K562 (cell line): ENCODE measurements at regions not wholly inside any gene's neighbourhood (a gene's known extent, or its start where the extent isn't known, plus 50 kb on each side); places are given as distances from the start of the nearest gene placed in this dataset.

Experiments
- ATAC-seq: fragments of 200-7000 bp; cut with Tn5 transposase; 3 replicates; pipeline ENCODE4 v1.9.1; 2020; ENCODE audit warnings: moderate library complexity
- BruUV-seq: library from RNA; stranded (reverse); fragments of 400-500 nt; replicated peaks from 2 replicates; lab custom pipeline; 2021; lab: Mats Ljungman, UMichigan
- CTCF ChIA-PET: fragments of 300-600 bp; formaldehyde crosslinking; extraction: SDS; loops from one replicate; lab custom pipeline; 2021; ENCODE audit warnings: low intra/inter-chr PET ratio; lab: Yijun Ruan, JAX
- POLR2A ChIA-PET: fragments of 300-600, 350-650 bp; sonication (Branson Sonifier 250); formaldehyde crosslinking; extraction: SDS; loops from one replicate; lab custom pipeline; 2021; ENCODE audit warnings: antibody characterized with exemption, inconsistent platforms; lab: Yijun Ruan, JAX
- DNase-seq, 4 experiments: peaks; one replicate each; pipeline versions ENCODE4 v3.0.0 to v3.0.0-alpha.2; 2011 to 2018; ENCODE audit warnings: low spot score in 3 of 4, mixed read lengths in 3 of 4; ENCODE audit errors: extremely low read depth in 1 of 4
- FAIRE-seq: peaks from 2 replicates; lab custom pipeline; 2011; peaks lifted over from hg19 to GRCh38; lab: Jason Lieb, UNC
- H2AFZ ChIP-seq: 2 replicates; pipeline ENCODE4 v1.6.0; 2011; ENCODE audit warnings: low read depth, low read length, control low read depth, inconsistent platforms
- H3K27ac ChIP-seq: fragments of 200-600 bp; 3 replicates; pipeline ENCODE4 v1.8.0; 2011; ENCODE audit warnings: low read depth, mild to moderate bottlenecking, control low read depth, inconsistent platforms, low read length, moderate library complexity, mixed read lengths; ENCODE audit errors: extremely low read depth
- H3K27me3 ChIP-seq, 2 experiments: fragments of 300-600 bp in 1 of 2; 2 replicates in 1 of 2; 3 replicates in 1 of 2; pipeline versions ENCODE4 v1.6.0 to v1.8.0; 2011; ENCODE audit warnings: inconsistent platforms in 2 of 2, low read length in 2 of 2, mild to moderate bottlenecking in 1 of 2, mixed read lengths in 1 of 2, moderate library complexity in 1 of 2; ENCODE audit not compliant: control insufficient read depth in 2 of 2, insufficient read depth in 2 of 2
- H3K36me3 ChIP-seq: fragments of 300-600 bp; 3 replicates; pipeline ENCODE4 v1.8.0; 2011; ENCODE audit warnings: mild to moderate bottlenecking, low read length, inconsistent platforms; ENCODE audit not compliant: control insufficient read depth, insufficient read depth
- H3K4me1 ChIP-seq, 2 experiments: fragments of 200-600 bp in 1 of 2; replicated peaks in 1 of 2; 2 replicates in 1 of 2; 3 replicates in 1 of 2; pipeline versions ENCODE4 v1.5.1 to v1.8.0; 2011; ENCODE audit warnings: inconsistent platforms in 2 of 2, low read length in 2 of 2, mild to moderate bottlenecking in 1 of 2, mixed read lengths in 1 of 2, moderate library complexity in 1 of 2; ENCODE audit not compliant: control insufficient read depth in 2 of 2, insufficient read depth in 2 of 2
- H3K4me2 ChIP-seq: 2 replicates; pipeline ENCODE4 v1.6.1; 2011; ENCODE audit warnings: low read length, control low read depth, inconsistent platforms, mixed read lengths; ENCODE audit not compliant: insufficient read depth
- H3K4me3 ChIP-seq: fragments of 200-600 bp; sonication (generic), shearing (Covaris generic); 2 replicates; pipeline ENCODE4 v1.5.1; 2016; ENCODE audit warnings: control low read depth, inconsistent platforms
- H3K79me2 ChIP-seq: fragments of 200-600 bp; 3 replicates; pipeline ENCODE4 v1.8.0; 2011; ENCODE audit warnings: low read length, inconsistent platforms; ENCODE audit not compliant: control insufficient read depth, insufficient read depth
- H3K9ac ChIP-seq, 2 experiments: 2 replicates each; pipeline versions ENCODE4 v1.6.0 to v1.6.1; 2011; ENCODE audit warnings: low read depth in 2 of 2, low read length in 2 of 2, control low read depth in 1 of 2, inconsistent platforms in 1 of 2, mild to moderate bottlenecking in 1 of 2, mixed read lengths in 1 of 2; ENCODE audit not compliant: insufficient read depth in 1 of 2
- H3K9me1 ChIP-seq: one replicate; pipeline ENCODE4 v1.6.0; 2011; ENCODE audit warnings: inconsistent platforms, mild to moderate bottlenecking, low read length, moderate library complexity; ENCODE audit not compliant: control insufficient read depth, insufficient read depth
- H3K9me3 ChIP-seq: replicated peaks from 2 replicates; pipeline ENCODE4 v1.5.1; 2011; ENCODE audit warnings: low read depth, low read length, inconsistent platforms; ENCODE audit not compliant: control insufficient read depth, insufficient read depth
- H4K20me1 ChIP-seq: replicated peaks from 2 replicates; pipeline ENCODE4 v1.6.1; 2011; ENCODE audit warnings: low read length, inconsistent platforms, mixed read lengths; ENCODE audit not compliant: control insufficient read depth, insufficient read depth
- KAT8 ChIP-seq: fragments of 450-650 bp; IDR thresholded peaks from 2 replicates; pipeline ENCODE4 v1.6.1; 2016; ENCODE audit warnings: low read depth, mild to moderate bottlenecking
- MCM3 ChIP-seq: fragments of 450-650 bp; IDR thresholded peaks from 2 replicates; pipeline ENCODE4 v1.6.1; 2016
- NFYB ChIP-seq: IDR thresholded peaks from 2 replicates; pipeline ENCODE4 v1.6.1; 2011; ENCODE audit warnings: mild to moderate bottlenecking, moderate library complexity; ENCODE audit not compliant: insufficient read length; ENCODE audit errors: extremely low read depth
- SMAD1 ChIP-seq: fragments of 150-350 bp; IDR thresholded peaks from 2 replicates; pipeline ENCODE4 v1.6.1; 2014; ENCODE audit warnings: low read length, low read depth; ENCODE audit not compliant: partially characterized antibody
- ZNF75A ChIP-seq: fragments of 450-650 bp; formaldehyde crosslinking; IDR thresholded peaks from 2 replicates; pipeline ENCODE4 v1.4.0; 2020; ENCODE audit warnings: mild to moderate bottlenecking
- WGBS: fragments of 100-300 bp; shearing (Covaris generic); methylation state at CpG from one replicate; pipeline ENCODE4 v1.1.6; 2016; ENCODE audit warnings: low coverage, mixed read lengths; ENCODE audit not compliant: insufficient coverage; ENCODE audit errors: missing lambda C conversion rate; 5-methylcytosine and 5-hydroxymethylcytosine counted together
- in situ Hi-C: fragments of 300-500 bp; cut with MboI; formaldehyde crosslinking; loops from 4 replicates; pipeline ENCODE4 v1.15.0; 2018; ENCODE audit warnings: inconsistent platforms, mixed read lengths
- intact Hi-C: fragments of 100-400 bp; cut with micrococcal nuclease; formaldehyde crosslinking; loops from 2 replicates; pipeline ENCODE4 v1.14.2; 2022
- TF ChIP-seq, protein P1 (sequence below): fragments of 450-650 bp; IDR thresholded peaks from 2 replicates; pipeline ENCODE4 v1.7.1; 2018; ENCODE audit warnings: mild to moderate bottlenecking, low read depth; ENCODE audit not compliant: partially characterized antibody

DNA sequence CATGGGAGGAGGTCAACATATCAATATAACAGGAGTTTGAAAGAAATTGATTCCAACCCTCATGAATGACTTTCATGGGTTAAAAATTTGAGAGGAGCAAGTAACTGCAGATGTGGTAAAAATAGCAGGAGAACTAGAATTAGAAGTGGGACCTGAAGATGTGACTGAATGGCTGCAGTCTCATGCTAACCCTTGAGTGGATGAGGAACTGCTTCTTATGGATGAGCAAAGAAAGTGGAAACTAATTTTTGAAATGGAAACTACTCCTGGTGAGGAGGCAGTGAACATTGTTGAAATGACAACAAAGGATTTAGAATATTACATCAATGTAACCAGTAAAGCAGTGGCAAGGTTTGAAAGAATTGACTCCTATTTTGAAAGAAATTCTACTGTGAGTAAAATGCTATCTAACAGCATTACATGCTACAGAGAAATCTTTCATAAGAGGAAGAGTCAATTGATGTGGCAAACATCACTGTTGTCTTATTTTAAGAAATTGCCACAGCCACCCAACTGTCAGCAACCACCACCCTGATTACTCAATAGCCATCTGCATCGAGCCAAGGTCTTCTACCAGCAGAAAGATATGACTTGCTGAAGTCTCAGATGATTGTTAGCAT, 1683.2 kb downstream of the MAT2B start:
- FAIRE-seq: no peak
- 0 out of 2 replicates have a peak, but pooled peaks cover 2% of the 10 kb centered on the region for H3K9me3 ChIP-seq
- DNase-seq: no peak
- no peak overlapping the region for H3K4me3 ChIP-seq
- no peaks in the 10 kb centered on the region for H3K79me2 ChIP-seq
- no peak overlapping the region for H2AFZ ChIP-seq
- ChIA-PET CTCF (no interaction called here), POLR2A (no interaction called here)
- no peak overlapping the region for H3K27ac ChIP-seq
- H3K4me2 ChIP-seq: no peak overlapping the region
- no peaks in the 10 kb centered on the region for H3K9me1 ChIP-seq
- in situ Hi-C loops (no loop called here), intact Hi-C loops (no loop called here)
- TF ChIP-seq, protein P1, sequence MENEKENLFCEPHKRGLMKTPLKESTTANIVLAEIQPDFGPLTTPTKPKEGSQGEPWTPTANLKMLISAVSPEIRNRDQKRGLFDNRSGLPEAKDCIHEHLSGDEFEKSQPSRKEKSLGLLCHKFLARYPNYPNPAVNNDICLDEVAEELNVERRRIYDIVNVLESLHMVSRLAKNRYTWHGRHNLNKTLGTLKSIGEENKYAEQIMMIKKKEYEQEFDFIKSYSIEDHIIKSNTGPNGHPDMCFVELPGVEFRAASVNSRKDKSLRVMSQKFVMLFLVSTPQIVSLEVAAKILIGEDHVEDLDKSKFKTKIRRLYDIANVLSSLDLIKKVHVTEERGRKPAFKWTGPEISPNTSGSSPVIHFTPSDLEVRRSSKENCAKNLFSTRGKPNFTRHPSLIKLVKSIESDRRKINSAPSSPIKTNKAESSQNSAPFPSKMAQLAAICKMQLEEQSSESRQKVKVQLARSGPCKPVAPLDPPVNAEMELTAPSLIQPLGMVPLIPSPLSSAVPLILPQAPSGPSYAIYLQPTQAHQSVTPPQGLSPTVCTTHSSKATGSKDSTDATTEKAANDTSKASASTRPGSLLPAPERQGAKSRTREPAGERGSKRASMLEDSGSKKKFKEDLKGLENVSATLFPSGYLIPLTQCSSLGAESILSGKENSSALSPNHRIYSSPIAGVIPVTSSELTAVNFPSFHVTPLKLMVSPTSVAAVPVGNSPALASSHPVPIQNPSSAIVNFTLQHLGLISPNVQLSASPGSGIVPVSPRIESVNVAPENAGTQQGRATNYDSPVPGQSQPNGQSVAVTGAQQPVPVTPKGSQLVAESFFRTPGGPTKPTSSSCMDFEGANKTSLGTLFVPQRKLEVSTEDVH: no peak
- TF ChIP-seq KAT8: no peak
- H3K36me3 ChIP-seq: no peaks in the 10 kb centered on the region
- no peaks in the 10 kb centered on the region for H3K4me1 ChIP-seq
- no TSS peak for BruUV-seq
- H3K27me3 ChIP-seq: no peaks in the 10 kb centered on the region
- WGBS: 0% methylated on average over 1 of the region's 1 CpG
- ATAC-seq: no peak
- H3K9ac ChIP-seq: no peak overlapping the region
- H4K20me1 ChIP-seq: no peaks in the 10 kb centered on the region

DNA sequence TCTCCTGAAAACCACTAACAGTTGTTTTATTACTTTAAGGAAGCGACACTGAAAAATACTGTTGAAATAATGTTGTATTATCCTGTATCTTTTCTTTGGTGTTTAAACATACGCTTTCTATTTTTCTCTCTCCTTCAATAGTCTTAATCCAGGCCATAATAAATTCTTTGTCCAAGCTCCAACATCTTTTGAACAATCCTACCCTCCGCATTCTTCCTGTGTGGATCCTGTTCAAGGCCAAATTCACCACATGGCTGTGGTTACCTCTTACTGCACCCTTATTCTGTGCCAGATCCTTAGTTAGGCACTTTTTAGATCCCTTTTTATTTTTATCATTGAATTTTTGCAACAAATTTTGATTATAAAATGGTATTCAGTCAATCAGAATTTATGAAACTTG, 1691.5 kb downstream of the MAT2B start:
- ATAC-seq (no peak), DNase-seq (no peak), FAIRE-seq (no peak)
- H3K9ac ChIP-seq: no peak overlapping the region
- H3K27me3 ChIP-seq: no peaks in the 10 kb centered on the region
- H3K4me1 ChIP-seq: no peaks in the 10 kb centered on the region
- ChIA-PET POLR2A (no interaction called here), CTCF (no interaction called here)
- BruUV-seq: no TSS peak
- no peak overlapping the region for H3K27ac ChIP-seq
- no peak overlapping the region for H3K4me3 ChIP-seq
- intact Hi-C loops: no loop called here
- H3K9me3 ChIP-seq: no peaks in the 10 kb centered on the region; the same call in 1 of the 2 replicates
- no peak for TF ChIP-seq SMAD1
- TF ChIP-seq MCM3: no peak
- no peak for TF ChIP-seq ZNF75A (CRISPR knock-in tag)
- TF ChIP-seq NFYB: no peak
- no peaks in the 10 kb centered on the region for H3K36me3 ChIP-seq
- WGBS: 0% methylated on average over 3 of the region's 3 CpGs
- no peaks in the 10 kb centered on the region for H3K9me1 ChIP-seq
- in situ Hi-C loops: no loop called here
- no peak overlapping the region for H3K4me2 ChIP-seq
- no peak overlapping the region for H2AFZ ChIP-seq
- no peaks in the 10 kb centered on the region for H3K79me2 ChIP-seq
- H4K20me1 ChIP-seq: no peaks in the 10 kb centered on the region
